MM.1S (cell line): ENCODE measurements at regions not wholly inside any gene's neighbourhood (a gene's known extent, or its start where the extent isn't known, plus 50 kb on each side); places are given as distances from the start of the nearest gene placed in this dataset.

Source experiments
- DNase-seq: peaks from one replicate; pipeline ENCODE4 v3.0.0-alpha.2; 2015
- H2AFZ ChIP-seq: fragments of 300-600 bp; sonication (generic); 2 replicates; pipeline ENCODE4 v1.6.0; 2016; ENCODE audit warnings: antibody characterized with exemption, low read length
- H3F3A ChIP-seq: fragments of 300-600 bp; sonication (generic); 2 replicates; pipeline ENCODE4 v1.6.1; 2016; ENCODE audit warnings: mild to moderate bottlenecking, antibody characterized with exemption, low read length, moderate library complexity, mixed read lengths; ENCODE audit not compliant: insufficient read depth
- H3K27ac ChIP-seq: fragments of 300-600 bp; sonication (generic); 2 replicates; pipeline ENCODE4 v1.5.1; 2016; ENCODE audit warnings: mild to moderate bottlenecking, low read length
- H3K27me3 ChIP-seq: fragments of 300-600 bp; sonication (generic); replicated peaks from 2 replicates; pipeline ENCODE4 v1.6.0; 2016; ENCODE audit warnings: low read length; ENCODE audit not compliant: insufficient read depth
- H3K36me3 ChIP-seq: fragments of 300-600 bp; sonication (generic); replicated peaks from 2 replicates; pipeline ENCODE4 v1.6.1; 2016; ENCODE audit warnings: mild to moderate bottlenecking, low read length, mixed read lengths; ENCODE audit not compliant: insufficient read depth
- H3K4me1 ChIP-seq: fragments of 300-600 bp; sonication (generic); 2 replicates; pipeline ENCODE4 v1.6.1; 2016; ENCODE audit warnings: low read length, mixed read lengths
- H3K4me2 ChIP-seq: fragments of 300-600 bp; sonication (generic); 2 replicates; pipeline ENCODE4 v1.6.0; 2016; ENCODE audit warnings: low read depth, low read length
- H3K4me3 ChIP-seq: fragments of 300-600 bp; sonication (generic); 2 replicates; pipeline ENCODE4 v1.5.1; 2016; ENCODE audit warnings: low read length, mixed read lengths
- H3K79me2 ChIP-seq: fragments of 300-600 bp; sonication (generic); 2 replicates; pipeline ENCODE4 v1.6.1; 2016; ENCODE audit warnings: mixed run types, low read length, mixed read lengths
- H3K9ac ChIP-seq: fragments of 300-600 bp; sonication (generic); 2 replicates; pipeline ENCODE4 v1.6.1; 2016; ENCODE audit warnings: low read length, mixed read lengths
- H3K9me2 ChIP-seq: fragments of 300-600 bp; sonication (generic); replicated peaks from 2 replicates; pipeline ENCODE4 v1.6.1; 2016; ENCODE audit warnings: mild to moderate bottlenecking, low read length, mixed read lengths; ENCODE audit not compliant: insufficient read depth
- H3K9me3 ChIP-seq: fragments of 300-600 bp; sonication (generic); replicated peaks from 2 replicates; pipeline ENCODE4 v1.6.1; 2016; ENCODE audit warnings: mild to moderate bottlenecking, low read length, mixed read lengths; ENCODE audit not compliant: insufficient read depth
- H4K20me1 ChIP-seq: fragments of 300-600 bp; sonication (generic); 2 replicates; pipeline ENCODE4 v1.6.1; 2016; ENCODE audit warnings: mild to moderate bottlenecking, low read length, moderate library complexity, mixed read lengths; ENCODE audit not compliant: insufficient read depth
- CTCF ChIP-seq: fragments of 300-600 bp; sonication (generic); IDR thresholded peaks from 2 replicates; pipeline ENCODE4 v1.5.1; 2016; ENCODE audit warnings: antibody characterized with exemption, low read length, mixed read lengths
- EZH2 ChIP-seq: fragments of 300-600 bp; sonication (generic); optimal IDR thresholded peaks from 2 replicates; pipeline ENCODE3; 2017; ENCODE audit warnings: low read depth, mild to moderate bottlenecking, antibody characterized with exemption, low read length, mixed read lengths
- EZH2phosphoT487 ChIP-seq: fragments of 300-600 bp; sonication (generic); IDR thresholded peaks from 2 replicates; pipeline ENCODE4 v1.6.1; 2018; ENCODE audit warnings: antibody characterized with exemption, low read length

GRCh38 chr5:167096816-167097215 is 1194.6 kb upstream of the WWC1 start:
- Histone ChIP-seq H3F3A (no peaks in the 10 kb centered on the region), H3K4me2 (no peak overlapping the region), H3K27ac (no peak overlapping the region), H3K9ac (no peak overlapping the region), H3K4me1 (no peaks in the 10 kb centered on the region), H3K9me2 (no peaks in the 10 kb centered on the region), H2AFZ (no peak overlapping the region), H3K27me3 (no peaks in the 10 kb centered on the region), H3K4me3 (no peak overlapping the region), H3K36me3 (no peaks in the 10 kb centered on the region), H3K79me2 (no peaks in the 10 kb centered on the region), H4K20me1 (no peaks in the 10 kb centered on the region), H3K9me3 (no peaks in the 10 kb centered on the region)
- no peak for DNase-seq
- TF ChIP-seq EZH2 = no peak
- TF ChIP-seq EZH2phosphoT487 = no peak
- TF ChIP-seq CTCF = no peak

GRCh38 chr5:167104351-167104750 is 1187.1 kb upstream of the WWC1 start:
- H3K4me2 ChIP-seq = no peak overlapping the region
- no peaks in the 10 kb centered on the region for H3K9me3 ChIP-seq
- DNase-seq = no peak
- H3F3A ChIP-seq = no peaks in the 10 kb centered on the region
- H3K79me2 ChIP-seq = no peaks in the 10 kb centered on the region
- H3K9me2 ChIP-seq = no peaks in the 10 kb centered on the region
- TF ChIP-seq EZH2 = no peak
- TF ChIP-seq EZH2phosphoT487 = no peak
- TF ChIP-seq CTCF = no peak
- no peak overlapping the region for H3K9ac ChIP-seq
- no peaks in the 10 kb centered on the region for H3K4me1 ChIP-seq
- no peak overlapping the region for H2AFZ ChIP-seq
- H3K27me3 ChIP-seq = no peaks in the 10 kb centered on the region
- no peak overlapping the region for H3K4me3 ChIP-seq
- H3K27ac ChIP-seq = no peak overlapping the region
- no peaks in the 10 kb centered on the region for H4K20me1 ChIP-seq
- no peaks in the 10 kb centered on the region for H3K36me3 ChIP-seq

- Histone ChIP-seq H3K4me2 (no peak overlapping the region), H3K9me3 (no peaks in the 10 kb centered on the region), H2AFZ (no peak overlapping the region), H3K79me2 (no peaks in the 10 kb centered on the region), H3K27me3 (no peaks in the 10 kb centered on the region), H3K9ac (no peak overlapping the region), H4K20me1 (no peaks in the 10 kb centered on the region), H3K4me3 (no peak overlapping the region), H3K9me2 (no peaks in the 10 kb centered on the region), H3K4me1 (no peaks in the 10 kb centered on the region), H3K27ac (no peak overlapping the region), H3K36me3 (no peaks in the 10 kb centered on the region), H3F3A (no peaks in the 10 kb centered on the region)
- TF ChIP-seq CTCF (no peak), EZH2phosphoT487 (no peak), EZH2 (no peak)
- no peak for DNase-seq
These were observed 1185.5 kb upstream of the WWC1 start for GRCh38 chr5:167105941-167106340.
